ENCODE measurements at regions not wholly inside any gene's neighbourhood (a gene's known extent, or its start where the extent isn't known, plus 50 kb on each side); places are given as distances from the start of the nearest gene placed in this dataset.

- no peak for TF ChIP-seq TAF1 (IDR thresholded peaks at IDR 0.05; ENCODE audit: borderline replicate concordance, insufficient read depth, low read length)
- no peak for TF ChIP-seq SIN3A (IDR thresholded peaks at IDR 0.05; ENCODE audit: borderline replicate concordance, insufficient read depth, low read length)
- TF ChIP-seq FOXP2 (optimal IDR thresholded peaks at IDR 0.05; ENCODE audit: borderline replicate concordance, extremely low read depth, extremely low read length, insufficient read depth) = no peak
- no peak for TF ChIP-seq POLR2AphosphoS5 (IDR thresholded peaks at IDR 0.05; ENCODE audit: low read depth, low read length)
- TF ChIP-seq, protein P1, sequence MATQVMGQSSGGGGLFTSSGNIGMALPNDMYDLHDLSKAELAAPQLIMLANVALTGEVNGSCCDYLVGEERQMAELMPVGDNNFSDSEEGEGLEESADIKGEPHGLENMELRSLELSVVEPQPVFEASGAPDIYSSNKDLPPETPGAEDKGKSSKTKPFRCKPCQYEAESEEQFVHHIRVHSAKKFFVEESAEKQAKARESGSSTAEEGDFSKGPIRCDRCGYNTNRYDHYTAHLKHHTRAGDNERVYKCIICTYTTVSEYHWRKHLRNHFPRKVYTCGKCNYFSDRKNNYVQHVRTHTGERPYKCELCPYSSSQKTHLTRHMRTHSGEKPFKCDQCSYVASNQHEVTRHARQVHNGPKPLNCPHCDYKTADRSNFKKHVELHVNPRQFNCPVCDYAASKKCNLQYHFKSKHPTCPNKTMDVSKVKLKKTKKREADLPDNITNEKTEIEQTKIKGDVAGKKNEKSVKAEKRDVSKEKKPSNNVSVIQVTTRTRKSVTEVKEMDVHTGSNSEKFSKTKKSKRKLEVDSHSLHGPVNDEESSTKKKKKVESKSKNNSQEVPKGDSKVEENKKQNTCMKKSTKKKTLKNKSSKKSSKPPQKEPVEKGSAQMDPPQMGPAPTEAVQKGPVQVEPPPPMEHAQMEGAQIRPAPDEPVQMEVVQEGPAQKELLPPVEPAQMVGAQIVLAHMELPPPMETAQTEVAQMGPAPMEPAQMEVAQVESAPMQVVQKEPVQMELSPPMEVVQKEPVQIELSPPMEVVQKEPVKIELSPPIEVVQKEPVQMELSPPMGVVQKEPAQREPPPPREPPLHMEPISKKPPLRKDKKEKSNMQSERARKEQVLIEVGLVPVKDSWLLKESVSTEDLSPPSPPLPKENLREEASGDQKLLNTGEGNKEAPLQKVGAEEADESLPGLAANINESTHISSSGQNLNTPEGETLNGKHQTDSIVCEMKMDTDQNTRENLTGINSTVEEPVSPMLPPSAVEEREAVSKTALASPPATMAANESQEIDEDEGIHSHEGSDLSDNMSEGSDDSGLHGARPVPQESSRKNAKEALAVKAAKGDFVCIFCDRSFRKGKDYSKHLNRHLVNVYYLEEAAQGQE (IDR thresholded peaks at IDR 0.05; ENCODE audit: insufficient read depth in 1 of 2, low read depth in 2 of 2, low read length in 2 of 2) = no peak
Measured at GRCh38 chr12:84767079-84767478, 145.5 kb downstream of the SLC6A15 start.

DNA sequence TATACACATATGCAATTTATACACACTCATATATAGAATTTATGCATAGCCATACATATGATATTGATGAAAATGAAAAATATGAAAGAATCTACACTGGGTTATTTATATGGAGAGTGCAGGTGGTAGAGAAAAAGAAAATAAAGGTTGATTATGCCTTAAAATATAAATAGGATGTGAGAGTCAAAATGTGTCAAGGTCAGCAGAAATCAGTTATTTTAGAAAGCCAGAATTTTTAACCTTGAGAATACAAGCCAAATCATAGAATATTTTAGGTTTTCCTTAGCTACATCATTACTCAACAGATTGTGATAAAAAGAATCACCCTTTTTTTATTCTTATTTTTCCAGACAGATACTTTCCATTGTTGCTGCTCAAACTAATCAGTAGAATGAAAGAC lies 146.2 kb downstream of the SLC6A15 start:
- no peak for TF ChIP-seq FOXP2 (optimal IDR thresholded peaks at IDR 0.05; ENCODE audit: borderline replicate concordance, extremely low read depth, extremely low read length, insufficient read depth)
- TF ChIP-seq POLR2AphosphoS5 (IDR thresholded peaks at IDR 0.05; ENCODE audit: low read depth, low read length) = no peak
- no peak for TF ChIP-seq TAF1 (IDR thresholded peaks at IDR 0.05; ENCODE audit: borderline replicate concordance, insufficient read depth, low read length)
- no peak for TF ChIP-seq SIN3A (IDR thresholded peaks at IDR 0.05; ENCODE audit: borderline replicate concordance, insufficient read depth, low read length)
- TF ChIP-seq, protein P1 (IDR thresholded peaks at IDR 0.05; ENCODE audit: insufficient read depth in 1 of 2, low read depth in 2 of 2, low read length in 2 of 2) = no peak

DNA sequence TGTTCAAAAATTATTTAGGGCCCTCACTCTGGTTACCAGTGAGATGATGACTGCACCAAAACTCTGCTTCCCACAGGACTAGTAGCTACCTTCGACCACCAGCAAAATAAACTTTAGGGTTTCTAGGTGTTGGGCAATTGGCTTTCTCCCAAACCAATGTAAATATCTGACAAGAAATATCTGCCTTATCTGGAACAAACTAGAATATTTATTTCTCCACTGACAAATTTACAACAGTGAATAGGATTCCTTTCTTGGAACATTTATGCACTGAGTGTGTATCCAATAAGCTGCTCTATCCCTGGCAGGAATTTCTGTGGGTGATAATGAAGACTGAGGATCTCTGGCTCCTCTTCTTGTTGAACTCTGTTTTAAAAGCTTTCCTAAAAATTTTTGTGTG lies 148.6 kb downstream of the SLC6A15 start:
- no peak for TF ChIP-seq TAF1 (IDR thresholded peaks at IDR 0.05; ENCODE audit: borderline replicate concordance, insufficient read depth, low read length)
- TF ChIP-seq POLR2AphosphoS5 (IDR thresholded peaks at IDR 0.05; ENCODE audit: low read depth, low read length) = no peak
- TF ChIP-seq, protein P1 (IDR thresholded peaks at IDR 0.05; ENCODE audit: insufficient read depth in 1 of 2, low read depth in 2 of 2, low read length in 2 of 2) = no peak
- no peak for TF ChIP-seq SIN3A (IDR thresholded peaks at IDR 0.05; ENCODE audit: borderline replicate concordance, insufficient read depth, low read length)
- TF ChIP-seq FOXP2 (optimal IDR thresholded peaks at IDR 0.05; ENCODE audit: borderline replicate concordance, extremely low read depth, extremely low read length, insufficient read depth) = no peak

GRCh38 chr12:84763107-84763506 lies 149.5 kb downstream of the SLC6A15 start:
- TF ChIP-seq POLR2AphosphoS5 (IDR thresholded peaks at IDR 0.05; ENCODE audit: low read depth, low read length) (no peak), TAF1 (IDR thresholded peaks at IDR 0.05; ENCODE audit: borderline replicate concordance, insufficient read depth, low read length) (no peak), FOXP2 (optimal IDR thresholded peaks at IDR 0.05; ENCODE audit: borderline replicate concordance, extremely low read depth, extremely low read length, insufficient read depth) (no peak)

DNA sequence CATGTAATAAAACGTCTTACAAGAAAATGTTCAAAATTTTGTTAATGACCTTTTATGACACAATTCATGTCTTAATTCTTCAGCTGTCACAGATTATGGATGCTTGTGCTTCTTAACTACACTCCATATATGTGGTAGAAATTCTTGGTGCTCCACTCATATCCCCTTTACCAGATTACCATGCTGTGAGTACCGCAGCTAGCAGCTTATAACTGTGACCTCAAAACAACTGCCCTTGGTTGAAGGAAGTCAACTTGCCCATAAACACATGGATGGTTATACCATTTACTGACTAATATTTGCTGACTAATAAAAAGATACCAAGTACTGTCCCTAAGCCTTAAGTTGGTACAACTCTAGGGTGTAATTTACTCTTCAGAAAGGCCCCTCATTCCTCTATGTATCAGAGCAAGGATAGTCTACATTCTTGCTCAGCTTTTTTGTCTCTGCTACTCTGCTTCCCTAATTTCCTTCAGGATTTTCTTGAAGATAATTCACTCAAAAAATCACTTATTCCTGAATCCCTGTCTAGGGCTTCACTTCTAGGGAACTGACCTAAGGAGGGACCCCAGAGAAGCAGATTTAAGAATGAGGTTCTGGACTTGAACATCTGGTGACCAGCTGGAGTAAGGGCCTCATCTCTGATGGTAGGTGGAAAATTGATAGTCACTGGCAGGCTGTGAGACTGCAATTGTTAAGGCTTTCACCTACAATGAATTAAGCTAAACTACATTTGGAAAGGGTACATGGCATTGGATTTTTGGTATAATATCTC lies 152.3 kb downstream of the SLC6A15 start:
- TF ChIP-seq TAF1 (IDR thresholded peaks at IDR 0.05; ENCODE audit: borderline replicate concordance, insufficient read depth, low read length) (no peak), FOXP2 (optimal IDR thresholded peaks at IDR 0.05; ENCODE audit: borderline replicate concordance, extremely low read depth, extremely low read length, insufficient read depth) (no peak), SIN3A (IDR thresholded peaks at IDR 0.05; ENCODE audit: borderline replicate concordance, insufficient read depth, low read length) (no peak)

DNA sequence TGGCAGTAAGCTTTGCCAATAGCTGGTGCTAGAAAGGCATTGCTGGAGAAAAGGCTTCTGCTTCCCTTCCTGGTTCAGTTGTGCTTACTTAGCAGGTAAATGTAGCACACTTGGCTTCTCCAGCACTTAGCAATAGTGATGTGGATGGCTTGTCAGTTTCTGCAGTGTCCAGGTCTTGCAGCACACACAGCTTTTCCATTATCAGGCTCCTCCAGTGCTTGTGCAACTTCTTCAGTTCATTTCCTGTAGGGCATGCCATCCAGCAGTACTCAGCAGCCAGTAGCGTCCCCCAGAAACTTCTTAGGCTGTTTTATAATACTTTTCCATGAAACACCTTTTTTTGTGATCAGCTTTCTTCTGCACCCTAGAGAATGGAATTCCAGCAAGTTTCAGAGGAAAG lies 154.6 kb downstream of the SLC6A15 start:
- TF ChIP-seq SIN3A (IDR thresholded peaks at IDR 0.05; ENCODE audit: borderline replicate concordance, insufficient read depth, low read length) = no peak
- no peak for TF ChIP-seq FOXP2 (optimal IDR thresholded peaks at IDR 0.05; ENCODE audit: borderline replicate concordance, extremely low read depth, extremely low read length, insufficient read depth)
- TF ChIP-seq TAF1 (IDR thresholded peaks at IDR 0.05; ENCODE audit: borderline replicate concordance, insufficient read depth, low read length) = no peak
- no peak for TF ChIP-seq POLR2AphosphoS5 (IDR thresholded peaks at IDR 0.05; ENCODE audit: low read depth, low read length)
- TF ChIP-seq, protein P1 (IDR thresholded peaks at IDR 0.05; ENCODE audit: insufficient read depth in 1 of 2, low read depth in 2 of 2, low read length in 2 of 2) = no peak

Data from PFSK-1 (cell line).